Lower leg skin (tissue), 3 donors: ENCODE measurements at regions not wholly inside any gene's neighbourhood (a gene's known extent, or its start where the extent isn't known, plus 50 kb on each side); places are given as distances from the start of the nearest gene placed in this dataset.

Experiments used
- POLR2A ChIP-seq, 2 donors: fragments of 450-650 bp; IDR thresholded peaks; one replicate each; pipeline ENCODE4 v1.6.1; 2016 to 2017; ENCODE audit warnings: antibody characterized with exemption in 2 of 2, mild to moderate bottlenecking in 1 of 2, moderate library complexity in 1 of 2
- TF ChIP-seq, protein P1 (sequence below), 3 donors: fragments of 450-650 bp; IDR thresholded peaks; one replicate each; pipeline ENCODE4 v1.5.1; 2016; ENCODE audit warnings: antibody characterized with exemption in 3 of 3, mild to moderate bottlenecking in 3 of 3, moderate library complexity in 2 of 3

DNA sequence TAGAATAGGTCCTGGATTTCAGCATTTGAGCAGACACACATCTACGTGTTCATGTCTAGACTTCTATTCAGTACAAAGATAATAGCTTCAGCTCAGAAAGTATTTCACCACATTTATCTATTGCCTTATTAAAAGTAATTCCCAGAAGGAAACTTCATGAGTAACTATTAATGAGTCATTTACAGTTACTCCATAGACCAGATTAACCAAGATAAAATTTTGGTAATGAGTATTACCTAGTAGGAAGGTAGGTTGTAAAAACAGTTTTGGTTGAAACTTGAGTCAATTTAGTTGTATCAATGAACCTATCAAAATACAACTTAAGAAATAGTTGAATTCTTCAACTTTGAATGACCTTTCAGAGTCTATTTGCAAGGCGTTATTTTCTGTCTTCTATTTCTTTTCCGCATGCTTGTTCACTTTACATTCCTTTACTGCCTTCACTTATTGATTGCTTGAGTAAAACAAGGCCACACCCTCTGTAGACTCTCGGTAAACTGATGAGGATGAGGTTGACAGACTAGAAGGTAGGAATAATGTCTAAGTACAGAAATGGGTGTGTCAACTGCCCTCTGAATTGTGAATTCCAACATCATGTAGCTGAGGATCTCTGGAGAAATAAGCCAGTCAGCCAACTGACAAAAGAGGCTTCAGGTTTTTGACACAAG is 1165.6 kb upstream of the ZEB2 start:
- TF ChIP-seq, protein P1, sequence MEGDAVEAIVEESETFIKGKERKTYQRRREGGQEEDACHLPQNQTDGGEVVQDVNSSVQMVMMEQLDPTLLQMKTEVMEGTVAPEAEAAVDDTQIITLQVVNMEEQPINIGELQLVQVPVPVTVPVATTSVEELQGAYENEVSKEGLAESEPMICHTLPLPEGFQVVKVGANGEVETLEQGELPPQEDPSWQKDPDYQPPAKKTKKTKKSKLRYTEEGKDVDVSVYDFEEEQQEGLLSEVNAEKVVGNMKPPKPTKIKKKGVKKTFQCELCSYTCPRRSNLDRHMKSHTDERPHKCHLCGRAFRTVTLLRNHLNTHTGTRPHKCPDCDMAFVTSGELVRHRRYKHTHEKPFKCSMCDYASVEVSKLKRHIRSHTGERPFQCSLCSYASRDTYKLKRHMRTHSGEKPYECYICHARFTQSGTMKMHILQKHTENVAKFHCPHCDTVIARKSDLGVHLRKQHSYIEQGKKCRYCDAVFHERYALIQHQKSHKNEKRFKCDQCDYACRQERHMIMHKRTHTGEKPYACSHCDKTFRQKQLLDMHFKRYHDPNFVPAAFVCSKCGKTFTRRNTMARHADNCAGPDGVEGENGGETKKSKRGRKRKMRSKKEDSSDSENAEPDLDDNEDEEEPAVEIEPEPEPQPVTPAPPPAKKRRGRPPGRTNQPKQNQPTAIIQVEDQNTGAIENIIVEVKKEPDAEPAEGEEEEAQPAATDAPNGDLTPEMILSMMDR (IDR thresholded peaks at IDR 0.05), result no peak
- no peak for TF ChIP-seq POLR2A (IDR thresholded peaks at IDR 0.05)
